NT2/D1 (cell line): ENCODE measurements at regions not wholly inside any gene's neighbourhood (a gene's known extent, or its start where the extent isn't known, plus 50 kb on each side); places are given as distances from the start of the nearest gene placed in this dataset.

Experiments used
- YY1 ChIP-seq: IDR thresholded peaks from 2 replicates; pipeline ENCODE4 v1.6.1; 2011; ENCODE audit not compliant: insufficient read length, insufficient read depth
- ZNF274 ChIP-seq: IDR thresholded peaks from 2 replicates; pipeline ENCODE4 v1.6.1; 2011; ENCODE audit warnings: mild to moderate bottlenecking, low read depth, low read length

- no peak for TF ChIP-seq YY1
- TF ChIP-seq ZNF274 = no peak
Observed at GRCh38 chr20:40961686-40962640, 66.7 kb upstream of the TOP1 start.
